Inflammatory macrophage (primary cell): ENCODE measurements at regions not wholly inside any gene's neighbourhood (a gene's known extent, or its start where the extent isn't known, plus 50 kb on each side); places are given as distances from the start of the nearest gene placed in this dataset.

Experiments used
- DNase-seq, 2 donors: peaks; one replicate each; pipeline ENCODE4 v3.0.0-alpha.2; 2020 to 2022

DNA sequence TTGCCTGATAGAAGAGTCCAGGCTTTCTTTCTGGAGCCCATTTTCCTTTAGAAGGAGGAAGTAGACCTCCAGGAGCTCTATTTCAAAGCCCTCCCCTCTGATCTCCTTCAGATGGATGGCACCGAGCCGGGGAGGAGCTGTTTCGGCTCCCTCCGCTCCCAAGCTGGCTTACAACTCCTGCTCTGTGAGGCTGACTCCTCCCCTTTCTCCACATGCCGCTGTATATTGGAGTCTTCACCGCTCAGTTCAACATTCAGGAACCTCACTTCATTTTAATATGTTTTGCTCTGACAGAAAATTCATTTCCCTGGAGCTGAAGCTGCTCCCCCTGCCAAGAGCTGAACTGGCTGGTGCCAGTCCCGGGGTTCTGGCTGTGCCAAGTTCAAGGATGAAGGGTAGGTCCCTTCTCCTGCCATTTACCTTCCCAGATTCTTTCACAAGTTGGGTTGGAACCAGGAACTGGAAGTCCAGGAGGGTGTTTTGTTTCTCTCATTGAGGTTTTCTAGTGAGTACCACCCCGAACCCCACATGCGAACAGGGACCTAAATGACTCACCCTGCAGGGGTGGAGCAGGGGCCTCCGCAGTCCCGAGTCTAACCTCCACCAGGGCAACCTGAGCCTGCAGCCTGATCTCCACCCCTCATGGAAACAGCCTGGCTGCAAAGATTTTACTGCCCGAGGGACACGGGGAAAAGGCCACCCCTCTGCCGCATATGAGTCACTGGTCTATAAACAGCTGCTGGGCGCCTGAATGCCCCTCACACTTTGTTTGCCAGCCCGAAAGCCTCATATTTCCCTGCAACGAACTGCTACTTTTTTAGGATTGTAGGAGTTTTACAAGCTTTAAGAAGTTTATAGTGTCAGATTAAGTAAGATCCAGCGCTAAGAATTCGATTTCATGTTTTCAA, 68.6 kb upstream of the FOXA2 start:
- no peak for DNase-seq

DNA sequence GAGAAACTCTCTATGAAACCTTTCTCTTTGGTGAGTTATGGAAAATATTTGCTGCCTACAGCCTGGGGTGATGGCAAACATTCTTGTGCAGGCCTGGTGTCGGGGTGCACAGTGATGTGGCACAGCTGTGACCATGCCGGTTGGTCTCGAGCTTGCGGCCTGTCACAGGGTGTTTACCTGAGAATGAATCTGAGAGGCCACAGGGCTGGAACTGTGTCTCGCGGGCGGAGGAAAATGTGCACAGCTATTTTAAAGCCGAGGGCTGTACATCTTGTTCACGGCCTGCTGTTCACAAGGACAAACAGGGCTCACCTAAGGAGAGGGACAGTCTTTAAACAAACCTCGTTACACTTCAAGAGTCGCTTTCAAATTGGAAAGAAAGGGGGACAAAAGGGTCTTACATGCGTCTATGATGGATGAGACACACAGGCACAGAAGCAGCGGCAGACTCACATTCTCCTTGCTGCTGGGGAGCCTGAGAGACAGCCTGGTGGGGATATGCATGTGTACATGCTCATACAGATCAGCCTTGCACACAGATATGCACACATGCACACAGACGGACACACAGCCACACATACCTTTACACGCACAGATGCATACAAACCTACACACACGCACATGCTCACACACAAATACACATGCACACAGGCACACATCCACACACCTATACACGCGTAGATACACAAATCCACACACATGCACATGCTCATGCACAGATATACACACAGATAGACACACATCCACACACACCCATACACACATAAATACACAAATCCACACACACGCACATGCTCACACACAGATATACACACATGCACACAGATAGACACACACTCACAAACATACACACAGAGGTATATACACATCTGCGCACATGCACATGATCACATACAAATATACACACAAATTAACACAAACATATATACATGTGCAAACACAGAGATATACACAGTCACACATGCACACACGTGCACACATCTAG, 69.6 kb upstream of the FOXA2 start:
- no peak for DNase-seq

DNA sequence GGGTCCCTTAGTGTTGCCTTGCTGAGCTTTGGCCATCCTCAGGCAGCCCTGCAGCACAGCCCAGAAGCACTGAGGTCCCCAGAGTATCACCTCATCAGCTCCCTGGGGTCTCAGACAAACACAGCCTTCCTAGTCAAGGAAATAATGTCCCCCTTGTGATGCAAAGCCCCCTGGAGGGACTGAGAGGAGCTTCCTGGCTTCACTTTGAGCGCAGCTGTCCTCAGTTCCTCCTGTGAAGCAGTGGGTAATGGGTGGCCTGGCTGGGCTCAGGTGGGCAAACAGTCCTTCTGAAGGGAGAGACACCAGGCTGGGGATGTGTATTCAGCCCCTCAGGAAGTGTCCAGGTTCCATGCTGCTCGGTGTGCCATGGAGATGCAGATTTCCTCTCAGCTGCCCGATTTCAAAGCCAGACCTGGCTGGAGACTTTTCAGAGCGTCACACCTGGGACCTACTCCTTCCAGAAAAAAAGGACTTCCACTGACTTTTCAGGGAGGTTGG, 79.2 kb upstream of the FOXA2 start:
- DNase-seq: no peak

DNA sequence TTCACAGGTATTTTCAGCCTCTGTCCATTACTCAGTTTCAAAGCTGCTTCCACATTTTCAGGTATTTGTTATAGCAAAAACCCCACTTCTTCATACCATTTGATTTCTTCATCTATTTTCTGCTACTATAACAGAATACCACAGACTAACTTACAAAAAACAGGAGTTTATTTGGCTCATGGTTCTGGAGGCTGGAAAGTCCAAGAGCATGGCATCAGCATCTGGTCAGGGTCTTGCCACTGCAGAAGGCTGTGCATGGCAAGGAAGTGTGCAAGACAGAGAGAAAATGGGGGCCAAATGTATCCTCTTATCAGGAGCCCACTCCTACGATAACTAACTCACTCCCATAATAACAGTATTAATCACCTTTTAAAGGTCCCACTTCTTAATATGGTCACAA, 82.8 kb upstream of the FOXA2 start:
- DNase-seq: no peak

DNA sequence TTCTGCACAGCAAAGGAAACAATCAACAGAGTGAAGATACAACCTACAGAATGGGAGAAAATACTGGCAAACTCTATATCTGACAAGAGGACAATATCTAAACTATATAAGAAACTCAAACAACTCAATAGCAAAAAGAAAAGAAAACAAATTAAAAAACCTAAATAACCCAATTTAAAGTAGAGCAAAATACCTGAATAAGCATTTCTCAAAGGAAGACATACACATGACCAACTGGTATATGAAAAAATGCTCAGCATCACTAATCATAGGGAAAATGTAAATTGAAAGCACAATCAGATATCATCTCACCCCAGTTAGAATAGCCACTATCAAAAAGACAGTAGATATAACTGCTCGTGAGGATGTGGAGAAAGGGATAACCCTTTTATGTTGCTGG, 87.8 kb upstream of the FOXA2 start:
- no peak for DNase-seq

GRCh38 chr20:22673467-22673866, 89.1 kb upstream of the FOXA2 start:
- no peak for DNase-seq

DNA sequence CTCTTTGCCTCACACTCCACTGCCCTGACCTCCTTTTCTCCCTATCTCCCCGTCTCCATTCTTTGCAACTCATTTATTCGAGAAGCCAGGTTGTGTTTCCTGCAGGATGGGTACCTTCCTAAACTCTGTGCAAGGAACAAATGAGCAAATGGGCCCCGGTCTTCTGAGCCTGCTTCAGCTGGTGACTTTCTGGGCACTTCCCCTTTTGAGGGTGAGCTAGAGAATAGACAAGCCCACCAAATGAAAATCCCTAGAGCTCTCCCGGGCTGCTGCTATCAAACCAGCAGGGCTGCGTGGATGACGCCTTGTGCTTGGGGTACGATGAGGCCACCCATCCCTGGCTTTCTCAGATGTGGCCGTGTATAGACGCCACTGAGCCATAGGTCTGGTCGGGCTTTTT, 91.0 kb upstream of the FOXA2 start:
- DNase-seq: no peak

DNA sequence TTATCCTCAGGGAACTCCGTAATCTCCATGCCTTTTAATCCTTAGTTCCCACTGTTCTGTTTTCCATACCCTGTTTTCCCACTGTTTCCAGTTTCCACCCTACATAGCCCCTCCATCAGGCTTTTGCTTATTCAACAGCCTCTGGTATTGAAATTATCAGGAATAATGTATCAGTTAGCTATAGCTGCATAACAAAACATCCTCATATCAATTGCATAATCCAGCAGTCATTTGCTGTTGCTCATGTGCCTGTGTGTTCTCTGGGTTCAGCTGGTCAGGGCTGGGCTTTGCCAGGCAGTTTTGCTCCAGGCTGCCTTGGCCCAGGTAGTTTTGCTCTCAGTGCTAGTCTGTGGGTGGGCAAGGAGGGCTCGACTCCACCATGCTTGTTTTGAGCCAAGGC, 94.3 kb upstream of the FOXA2 start:
- no peak for DNase-seq

- DNase-seq: no peak
Observed at GRCh38 chr20:22679197-22679596, 94.8 kb upstream of the FOXA2 start.

- no peak for DNase-seq
Observed at GRCh38 chr20:22680031-22680740, 95.8 kb upstream of the FOXA2 start.

DNA sequence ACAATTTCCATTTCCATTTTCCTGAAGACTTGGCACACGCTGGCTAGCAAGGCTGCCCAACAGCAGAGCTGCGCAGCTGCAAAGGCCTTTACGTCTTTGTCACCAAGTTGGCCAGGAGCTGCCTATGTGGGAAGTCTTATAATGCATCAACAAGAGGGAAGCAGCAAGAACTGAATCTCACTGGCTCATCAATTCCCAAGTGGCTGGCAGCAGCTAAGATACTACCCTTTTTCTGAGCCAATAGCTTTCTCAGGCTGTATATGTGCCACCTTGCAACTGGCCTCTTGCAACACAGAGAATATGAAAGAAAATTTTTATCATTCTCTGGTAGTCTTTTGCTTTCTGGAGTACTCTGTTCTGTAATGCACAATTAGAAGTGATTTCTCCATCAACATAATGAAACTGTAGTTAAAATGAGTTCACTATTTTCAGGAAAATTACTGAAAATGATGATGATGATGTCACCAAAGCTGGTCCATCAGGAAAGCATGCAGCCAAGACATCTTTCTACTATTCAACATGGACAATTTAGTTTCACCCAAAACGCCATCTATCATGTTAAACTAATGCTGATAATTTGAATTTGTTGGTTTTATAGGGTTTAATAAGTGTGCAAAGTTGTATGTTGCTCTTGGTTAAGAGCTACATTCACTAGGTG, 97.3 kb upstream of the FOXA2 start:
- DNase-seq: no peak

- no peak for DNase-seq
Observed at GRCh38 chr20:22682381-22682780, 98.0 kb upstream of the FOXA2 start.

DNA sequence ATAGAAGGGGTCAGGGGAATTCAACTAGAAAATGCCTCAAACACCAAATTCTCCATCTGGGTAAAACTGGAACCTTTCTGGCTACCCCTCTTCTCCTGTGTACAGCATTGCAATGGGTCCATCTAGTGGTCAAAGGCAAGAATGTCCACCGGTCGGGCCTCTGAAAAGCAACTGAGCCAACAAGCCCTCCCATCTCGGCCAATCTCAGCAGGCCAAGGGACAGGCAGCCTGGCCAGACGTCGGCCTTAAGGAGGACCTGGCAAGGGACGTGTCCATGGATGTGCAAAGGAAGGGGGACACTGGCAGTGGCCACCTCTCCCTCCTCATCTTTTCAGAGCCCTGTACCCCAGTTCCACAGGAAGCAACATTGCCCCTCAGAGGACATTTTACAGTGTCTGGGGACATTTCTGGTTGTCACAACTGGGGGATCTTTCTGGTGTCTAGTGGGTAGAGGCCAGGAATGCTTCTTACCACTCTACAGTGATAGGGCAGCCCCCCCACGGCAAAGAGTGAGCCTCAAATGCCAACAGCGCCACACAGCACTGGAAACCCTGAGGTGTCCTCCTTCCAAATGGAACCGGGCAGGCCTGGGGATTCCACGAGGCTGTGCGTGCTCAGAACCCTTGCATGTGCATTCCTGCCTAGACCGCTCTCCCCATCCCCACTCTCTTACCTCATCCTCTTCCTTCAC, 99.8 kb upstream of the FOXA2 start:
- DNase-seq: peak; percentile 61 to 64

- DNase-seq: no peak
Observed at GRCh38 chr20:22684763-22685443, 100.5 kb upstream of the FOXA2 start.

DNA sequence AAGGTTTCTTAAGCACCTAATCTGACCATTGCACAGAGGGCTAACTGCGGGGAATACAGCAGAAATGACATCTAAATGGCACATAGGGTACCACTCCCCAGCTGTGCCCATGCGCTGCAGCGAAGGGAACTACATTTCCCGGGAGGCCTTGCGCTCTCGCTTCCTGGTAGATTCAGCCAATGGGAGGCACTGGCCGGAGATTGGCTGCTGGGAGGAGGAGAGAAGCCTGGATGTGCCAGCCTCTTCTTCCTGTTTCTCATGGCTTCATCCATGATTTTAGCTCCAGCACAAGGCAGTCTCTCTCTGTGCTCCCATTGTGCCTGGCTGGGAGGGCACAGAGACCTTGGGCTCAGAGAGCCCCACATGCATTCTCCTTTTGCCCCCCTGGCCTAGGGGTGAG, 101.7 kb upstream of the FOXA2 start:
- peak; percentile 41 to 43 for DNase-seq

DNA sequence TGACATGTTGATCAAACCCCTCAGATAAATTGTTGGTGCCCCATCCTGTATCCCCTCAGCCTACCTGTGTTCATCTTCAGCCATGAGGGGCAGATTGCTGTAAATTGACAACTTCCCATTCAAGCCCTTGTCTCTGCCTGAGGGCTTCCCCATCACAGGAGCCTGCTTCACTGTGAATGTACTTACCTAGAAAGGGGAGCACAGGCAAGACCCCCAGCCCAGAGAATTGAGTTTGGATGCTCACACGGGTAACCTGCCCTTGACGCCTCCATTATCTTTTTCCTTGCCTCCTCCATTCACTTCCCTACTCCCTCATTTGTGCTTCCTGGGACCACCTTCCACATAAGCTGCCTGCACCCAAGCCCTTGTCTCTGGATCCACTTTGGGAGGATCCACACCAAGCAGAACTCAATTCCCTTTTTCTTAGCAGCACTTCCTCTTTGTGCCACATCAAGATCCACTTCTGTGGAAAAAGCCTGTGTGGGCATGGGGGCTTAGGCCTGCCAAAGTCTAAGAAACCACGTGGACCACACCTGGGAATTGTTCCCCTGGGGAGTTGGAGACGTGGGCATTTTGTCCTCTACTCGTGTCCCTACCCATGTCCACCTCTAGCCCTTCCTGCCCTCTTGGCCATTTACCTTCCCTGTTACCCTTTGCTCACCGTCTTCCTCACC, 103.4 kb upstream of the FOXA2 start:
- DNase-seq: peak; percentile 30 to 44

DNA sequence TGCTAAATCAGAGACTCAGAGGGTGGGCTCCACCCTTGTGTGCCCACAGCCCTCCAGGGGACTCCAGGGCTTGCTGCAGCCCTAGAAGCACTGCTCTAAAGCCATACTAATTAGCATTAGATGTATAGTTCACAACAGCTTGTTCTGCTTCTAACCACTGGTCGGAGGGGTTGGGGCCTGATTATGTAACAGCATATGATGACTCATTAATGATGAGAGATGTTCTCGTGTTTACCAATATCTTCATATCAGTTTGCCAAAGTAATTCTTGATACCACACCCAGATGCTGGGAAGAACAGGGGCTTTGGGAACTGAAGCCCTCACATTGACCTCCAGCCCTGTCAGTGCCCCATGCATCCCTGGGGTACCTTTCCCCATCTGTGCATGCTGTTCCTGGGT, 104.1 kb upstream of the FOXA2 start:
- DNase-seq: peak; percentile 57 to 70

DNA sequence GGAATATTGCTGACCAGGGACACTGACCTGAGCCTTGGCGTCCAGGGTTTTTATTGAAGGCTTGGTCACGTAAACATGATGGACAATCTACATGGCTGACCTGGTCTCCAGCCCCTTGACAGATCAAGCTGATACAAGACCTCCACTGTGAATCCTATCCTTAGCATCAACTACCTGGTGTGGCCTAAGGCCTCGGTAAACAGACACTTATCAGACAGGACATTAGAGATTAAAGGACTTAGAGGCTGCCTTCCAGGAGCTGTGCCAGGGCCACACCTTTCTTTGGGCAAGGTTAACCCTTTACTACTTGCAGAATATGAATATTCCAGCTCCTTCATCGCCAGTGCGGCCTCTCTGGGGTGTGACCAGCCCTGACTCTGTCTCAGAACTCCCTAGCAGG, 104.9 kb upstream of the FOXA2 start:
- DNase-seq: no peak

- no peak for DNase-seq
Observed at GRCh38 chr20:22690000-22690399, 105.6 kb upstream of the FOXA2 start.

DNA sequence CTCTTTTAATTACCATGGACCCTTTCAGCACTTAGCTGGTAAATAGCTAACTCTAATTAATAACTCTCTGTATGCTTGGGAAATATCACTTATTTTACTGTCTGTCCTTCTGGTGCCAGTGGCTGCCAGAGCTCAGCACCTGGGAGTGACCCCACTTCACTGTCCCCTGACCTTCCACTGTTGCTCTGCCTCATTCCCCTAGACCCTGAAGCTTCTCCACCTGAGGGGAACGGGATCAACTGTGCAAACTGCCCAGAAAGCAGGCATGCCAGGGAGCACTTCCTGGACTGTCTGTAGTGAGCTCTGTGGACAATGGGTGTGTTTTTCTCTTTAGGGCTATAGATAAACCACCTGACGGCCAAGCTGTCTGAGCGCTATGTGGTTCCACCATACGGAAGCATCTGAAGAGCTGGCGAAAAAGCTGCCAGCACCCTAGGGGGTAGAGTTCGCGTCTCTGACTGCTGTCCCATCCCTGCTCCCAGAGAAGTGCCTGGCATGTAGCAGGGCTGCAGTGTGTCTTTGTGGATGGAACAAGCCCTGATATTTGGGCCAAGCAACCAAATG, 106.3 kb upstream of the FOXA2 start:
- no peak for DNase-seq
